ENCODE measurements at regions not wholly inside any gene's neighbourhood (a gene's known extent, or its start where the extent isn't known, plus 50 kb on each side); places are given as distances from the start of the nearest gene placed in this dataset.

DNA sequence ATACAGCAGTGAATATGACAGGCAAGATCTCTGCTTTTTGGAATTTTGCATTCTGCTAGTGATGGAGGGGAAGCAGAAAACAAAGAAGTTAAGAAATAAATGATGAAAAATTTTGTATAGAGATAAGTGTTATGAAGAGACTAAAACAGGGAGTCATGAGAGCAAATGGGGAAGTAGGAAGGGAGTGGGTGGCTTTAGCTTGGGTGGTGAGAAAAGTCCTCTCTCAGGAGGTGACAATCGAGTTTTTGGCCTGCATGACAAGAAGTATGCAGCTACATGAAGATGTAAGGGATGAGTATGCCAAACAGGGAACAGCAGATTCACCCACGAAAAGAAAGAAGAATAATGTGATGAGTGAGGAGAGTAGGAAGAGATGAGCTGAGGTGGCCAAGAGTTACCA is 80.7 kb upstream of the MPPED2 start:
- no peak for TF ChIP-seq MAZ (IDR thresholded peaks at IDR 0.05; ENCODE audit: borderline replicate concordance, low read depth, low read length)
- TF ChIP-seq, protein P1, sequence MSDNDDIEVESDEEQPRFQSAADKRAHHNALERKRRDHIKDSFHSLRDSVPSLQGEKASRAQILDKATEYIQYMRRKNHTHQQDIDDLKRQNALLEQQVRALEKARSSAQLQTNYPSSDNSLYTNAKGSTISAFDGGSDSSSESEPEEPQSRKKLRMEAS (IDR thresholded peaks at IDR 0.05): no peak
